Endothelial cell of umbilical vein (primary cell): ENCODE measurements at regions not wholly inside any gene's neighbourhood (a gene's known extent, or its start where the extent isn't known, plus 50 kb on each side); places are given as distances from the start of the nearest gene placed in this dataset.
"Not testable (repeated sequence)": the region's sequence is repeated elsewhere in the genome, so short reads cannot be mapped to it uniquely, and the experiment has no call there.

Source experiments
- CTCF ChIP-seq, 2 donors: IDR thresholded peaks; 1 replicate in 1 of 2; 2 replicates in 1 of 2; pipeline ENCODE4 v1.5.1; 2011; ENCODE audit warnings: low read length in 2 of 2, mild to moderate bottlenecking in 2 of 2, moderate library complexity in 2 of 2, control low read depth in 1 of 2, inconsistent platforms in 1 of 2, low read depth in 1 of 2; ENCODE audit not compliant: insufficient read depth in 1 of 2; ENCODE audit errors: extremely low read depth in 1 of 2
- EZH2 ChIP-seq: IDR thresholded peaks from 2 replicates; pipeline ENCODE4 v1.6.1; 2012; ENCODE audit warnings: borderline replicate concordance, low read depth, mild to moderate bottlenecking, moderate library complexity, low read length, inconsistent platforms; ENCODE audit not compliant: severe bottlenecking
- GATA2 ChIP-seq: IDR thresholded peaks from 2 replicates; pipeline ENCODE4 v1.7.0; 2011; ENCODE audit warnings: low read depth, mild to moderate bottlenecking, moderate library complexity, mixed read lengths, low read length; ENCODE audit not compliant: insufficient read length, insufficient read depth
- JUN ChIP-seq: IDR thresholded peaks from 2 replicates; pipeline ENCODE4 v1.6.1; 2011; ENCODE audit warnings: borderline replicate concordance, low read depth; ENCODE audit not compliant: insufficient read length, insufficient read depth
- POLR2A ChIP-seq: IDR thresholded peaks from 2 replicates; pipeline ENCODE4 v1.6.1; 2012; ENCODE audit warnings: low read depth, mild to moderate bottlenecking, control low read depth, low read length
- POLR2AphosphoS5 ChIP-seq: IDR thresholded peaks from 2 replicates; pipeline ENCODE4 v1.6.1; 2012; ENCODE audit warnings: low read depth, mild to moderate bottlenecking, control low read depth, low read length, moderate library complexity; ENCODE audit not compliant: insufficient read depth
- TF ChIP-seq, protein P1 (sequence below): IDR thresholded peaks from 2 replicates; pipeline ENCODE4 v1.6.1; 2011; ENCODE audit not compliant: insufficient read depth, insufficient read length

DNA sequence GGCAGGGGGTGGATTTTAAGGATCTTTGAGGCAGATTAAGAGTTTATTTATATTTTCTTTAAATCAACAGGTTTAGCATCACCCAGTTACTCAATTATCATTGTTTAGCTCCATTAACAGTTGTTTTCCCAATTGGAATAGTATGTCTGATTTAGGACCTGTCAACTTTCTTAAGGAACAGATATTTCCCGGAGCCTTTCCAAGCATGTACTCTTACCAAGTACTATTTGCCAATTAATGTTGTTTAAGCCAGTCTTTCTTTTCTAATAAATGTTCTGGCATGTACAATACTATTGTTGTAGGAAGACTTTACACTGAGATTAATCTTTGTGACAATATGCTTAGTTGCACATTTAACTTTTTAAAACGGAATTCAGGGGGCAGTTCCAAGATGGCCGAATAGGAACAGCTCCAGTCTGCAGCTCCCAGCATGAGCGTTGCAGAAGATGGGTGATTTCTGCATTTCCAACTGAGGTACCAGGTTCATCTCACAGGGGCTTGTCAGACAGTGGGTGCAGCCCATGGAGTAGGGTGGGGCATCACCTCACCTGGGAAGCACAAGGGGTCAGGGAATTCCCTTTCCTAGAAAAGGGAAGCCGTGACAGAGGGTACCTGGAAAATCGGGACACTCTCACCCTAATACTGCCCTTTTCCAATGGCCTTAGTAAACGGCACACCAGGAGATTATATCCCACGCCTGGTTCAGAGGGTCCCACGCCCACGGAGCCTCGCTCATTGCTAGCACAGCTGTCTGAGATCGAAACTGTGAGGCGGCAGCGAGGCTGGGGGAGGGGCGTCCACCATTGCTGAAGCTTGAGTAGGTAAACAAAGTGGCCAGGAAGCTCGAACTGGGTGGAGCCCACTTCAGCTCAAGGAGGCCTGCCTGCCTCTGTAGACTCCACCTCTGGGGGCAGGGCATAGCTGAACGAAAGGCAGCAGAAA is 173.7 kb downstream of the LRRC70 start:
- not testable (repeated sequence) for TF ChIP-seq CTCF (IDR thresholded peaks at IDR 0.05; ENCODE audit: extremely low read depth in 1 of 2, insufficient read depth in 1 of 2, low read depth in 1 of 2, low read length in 2 of 2); POLR2AphosphoS5; GATA2; EZH2; POLR2A; JUN
- TF ChIP-seq, protein P1, sequence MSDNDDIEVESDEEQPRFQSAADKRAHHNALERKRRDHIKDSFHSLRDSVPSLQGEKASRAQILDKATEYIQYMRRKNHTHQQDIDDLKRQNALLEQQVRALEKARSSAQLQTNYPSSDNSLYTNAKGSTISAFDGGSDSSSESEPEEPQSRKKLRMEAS = not testable (repeated sequence)
